Activated T-helper 2 cell treated with anti-CD3 and anti-CD28 coated beads, Interferon-gamma antibody, Interleukin-2, Interleukin-4, amounts not matched to agents 10 μg/mL and 5 μg/mL and 100 μg/mL, durations not matched to agents 14 hours and 24 hours and 36 hours (primary cell): ENCODE measurements at regions not wholly inside any gene's neighbourhood (a gene's known extent, or its start where the extent isn't known, plus 50 kb on each side); places are given as distances from the start of the nearest gene placed in this dataset.

Experiments used
- DNase-seq: peaks from one replicate; pipeline ENCODE4 v3.0.0; 2021; ENCODE audit warnings: low spot score
- H3K27ac Mint-ChIP-seq: one replicate; pipeline ENCODE4 v1.8.0; 2021; ENCODE audit warnings: mixed read lengths
- H3K27me3 Mint-ChIP-seq: one replicate; pipeline ENCODE4 v1.8.0; 2021; ENCODE audit warnings: low read depth, mixed read lengths
- H3K36me3 Mint-ChIP-seq: one replicate; pipeline ENCODE4 v1.8.0; 2021; ENCODE audit warnings: low read depth, mixed read lengths
- H3K4me1 Mint-ChIP-seq: one replicate; pipeline ENCODE4 v1.8.0; 2021; ENCODE audit warnings: low read depth, mixed read lengths
- H3K4me3 Mint-ChIP-seq: one replicate; pipeline ENCODE4 v1.8.0; 2021; ENCODE audit warnings: low read depth, mild to moderate bottlenecking, moderate library complexity, mixed read lengths
- H3K9me3 Mint-ChIP-seq: one replicate; pipeline ENCODE4 v1.8.0; 2021; ENCODE audit warnings: mixed read lengths
- intact Hi-C: fragments of 100-400 bp; cut with micrococcal nuclease; formaldehyde crosslinking; loops from one replicate; pipeline ENCODE4 v1.15.1; 2023

GRCh38 chr9:535356-535755 is 306.1 kb upstream of the DMRT1 start:
- H3K27ac Mint-ChIP-seq, result no peak overlapping the region
- no peaks in the 10 kb centered on the region for H3K9me3 Mint-ChIP-seq
- H3K4me3 Mint-ChIP-seq, result no peak overlapping the region
- intact Hi-C loops, result no loop called here
- DNase-seq, result no peak
- H3K27me3 Mint-ChIP-seq, result peaks cover 4% of the 10 kb centered on the region
- no peaks in the 10 kb centered on the region for H3K36me3 Mint-ChIP-seq
- H3K4me1 Mint-ChIP-seq, result peaks cover 7% of the 10 kb centered on the region

- peaks cover 7% of the 10 kb centered on the region for H3K4me1 Mint-ChIP-seq
- H3K9me3 Mint-ChIP-seq, result no peaks in the 10 kb centered on the region
- H3K4me3 Mint-ChIP-seq, result peak overlapping the region; percentile 33
- peaks cover 1% of the 10 kb centered on the region for H3K27me3 Mint-ChIP-seq
- no peaks in the 10 kb centered on the region for H3K36me3 Mint-ChIP-seq
- H3K27ac Mint-ChIP-seq, result no peak overlapping the region
- intact Hi-C loops, result no loop called here
- no peak for DNase-seq
These were observed 304.6 kb upstream of the DMRT1 start for GRCh38 chr9:536597-537511.

GRCh38 chr9:543478-543877 is 298.0 kb upstream of the DMRT1 start:
- no peak overlapping the region for H3K27ac Mint-ChIP-seq
- no peaks in the 10 kb centered on the region for H3K36me3 Mint-ChIP-seq
- no peaks in the 10 kb centered on the region for H3K9me3 Mint-ChIP-seq
- DNase-seq, result no peak
- intact Hi-C loops, result no loop called here
- H3K27me3 Mint-ChIP-seq, result peaks cover 6% of the 10 kb centered on the region
- peaks cover 10% of the 10 kb centered on the region for H3K4me1 Mint-ChIP-seq
- no peak overlapping the region for H3K4me3 Mint-ChIP-seq

- peaks cover 7% of the 10 kb centered on the region for H3K27me3 Mint-ChIP-seq
- no peak for DNase-seq
- intact Hi-C loops, result no loop called here
- H3K27ac Mint-ChIP-seq, result no peak overlapping the region
- H3K4me3 Mint-ChIP-seq, result no peak overlapping the region
- no peaks in the 10 kb centered on the region for H3K36me3 Mint-ChIP-seq
- H3K9me3 Mint-ChIP-seq, result no peaks in the 10 kb centered on the region
- H3K4me1 Mint-ChIP-seq, result peaks cover 10% of the 10 kb centered on the region
These were observed 296.0 kb upstream of the DMRT1 start for GRCh38 chr9:545480-545879.

- H3K27me3 Mint-ChIP-seq, result peaks cover 7% of the 10 kb centered on the region
- intact Hi-C loops, result no loop called here
- H3K9me3 Mint-ChIP-seq, result no peaks in the 10 kb centered on the region
- H3K4me3 Mint-ChIP-seq, result no peak overlapping the region
- H3K36me3 Mint-ChIP-seq, result no peaks in the 10 kb centered on the region
- H3K4me1 Mint-ChIP-seq, result peaks cover 10% of the 10 kb centered on the region
- no peak for DNase-seq
- no peak overlapping the region for H3K27ac Mint-ChIP-seq
These were observed 295.3 kb upstream of the DMRT1 start for GRCh38 chr9:546235-546634.

- peaks cover 10% of the 10 kb centered on the region for H3K4me1 Mint-ChIP-seq
- no peaks in the 10 kb centered on the region for H3K9me3 Mint-ChIP-seq
- H3K4me3 Mint-ChIP-seq, result no peak overlapping the region
- H3K36me3 Mint-ChIP-seq, result no peaks in the 10 kb centered on the region
- no peak overlapping the region for H3K27ac Mint-ChIP-seq
- intact Hi-C loops, result no loop called here
- no peak for DNase-seq
- peaks cover 7% of the 10 kb centered on the region for H3K27me3 Mint-ChIP-seq
These were observed 294.7 kb upstream of the DMRT1 start for GRCh38 chr9:546797-547223.

- H3K27me3 Mint-ChIP-seq, result peaks cover 7% of the 10 kb centered on the region
- no peak overlapping the region for H3K4me3 Mint-ChIP-seq
- DNase-seq, result no peak
- no peaks in the 10 kb centered on the region for H3K9me3 Mint-ChIP-seq
- peaks cover 10% of the 10 kb centered on the region for H3K4me1 Mint-ChIP-seq
- no peaks in the 10 kb centered on the region for H3K36me3 Mint-ChIP-seq
- intact Hi-C loops, result no loop called here
- no peak overlapping the region for H3K27ac Mint-ChIP-seq
These were observed 294.2 kb upstream of the DMRT1 start for GRCh38 chr9:547314-547713.

GRCh38 chr9:549455-549997 is 292.0 kb upstream of the DMRT1 start:
- intact Hi-C loops, result no loop called here
- Mint-ChIP-seq H3K4me3 (no peak overlapping the region), H3K27me3 (peaks cover 7% of the 10 kb centered on the region), H3K4me1 (peaks cover 10% of the 10 kb centered on the region), H3K9me3 (no peaks in the 10 kb centered on the region), H3K27ac (no peak overlapping the region), H3K36me3 (no peaks in the 10 kb centered on the region)
- DNase-seq, result no peak

GRCh38 chr9:550333-550732 is 291.2 kb upstream of the DMRT1 start:
- intact Hi-C loops, result no loop called here
- no peaks in the 10 kb centered on the region for H3K36me3 Mint-ChIP-seq
- no peak overlapping the region for H3K4me3 Mint-ChIP-seq
- peaks cover 6% of the 10 kb centered on the region for H3K27me3 Mint-ChIP-seq
- H3K27ac Mint-ChIP-seq, result no peak overlapping the region
- no peaks in the 10 kb centered on the region for H3K9me3 Mint-ChIP-seq
- H3K4me1 Mint-ChIP-seq, result peaks cover 10% of the 10 kb centered on the region
- DNase-seq, result no peak

GRCh38 chr9:551986-552929 is 289.2 kb upstream of the DMRT1 start:
- H3K4me1 Mint-ChIP-seq, result peaks cover 5% of the 10 kb centered on the region

GRCh38 chr9:555493-555892 is 286.0 kb upstream of the DMRT1 start:
- peaks cover 30% of the 10 kb centered on the region for H3K27me3 Mint-ChIP-seq
- DNase-seq, result no peak
- H3K4me1 Mint-ChIP-seq, result peaks cover 8% of the 10 kb centered on the region
- H3K4me3 Mint-ChIP-seq, result no peak overlapping the region
- H3K27ac Mint-ChIP-seq, result no peak overlapping the region
- H3K36me3 Mint-ChIP-seq, result no peaks in the 10 kb centered on the region
- intact Hi-C loops, result no loop called here
- H3K9me3 Mint-ChIP-seq, result no peaks in the 10 kb centered on the region

More at GRCh38 chr9:551986-552929, 289.2 kb upstream of the DMRT1 start:
- intact Hi-C loops, result no loop called here
- Mint-ChIP-seq H3K27ac (no peak overlapping the region), H3K36me3 (no peaks in the 10 kb centered on the region), H3K4me3 (no peak overlapping the region), H3K9me3 (no peaks in the 10 kb centered on the region), H3K27me3 (peaks cover 10% of the 10 kb centered on the region)
- DNase-seq, result no peak

- Mint-ChIP-seq H3K4me1 (peaks cover 8% of the 10 kb centered on the region), H3K27me3 (peaks cover 32% of the 10 kb centered on the region), H3K9me3 (no peaks in the 10 kb centered on the region), H3K36me3 (no peaks in the 10 kb centered on the region), H3K4me3 (no peak overlapping the region), H3K27ac (no peak overlapping the region)
- DNase-seq, result no peak
- intact Hi-C loops, result no loop called here
These were observed 285.3 kb upstream of the DMRT1 start for GRCh38 chr9:556199-556598.
